Endothelial cell of umbilical vein (primary cell): ENCODE measurements at regions not wholly inside any gene's neighbourhood (a gene's known extent, or its start where the extent isn't known, plus 50 kb on each side); places are given as distances from the start of the nearest gene placed in this dataset.

Source experiments
- BruUV-seq: library from RNA; stranded (reverse); fragments of 400-500 nt; replicated peaks from 2 replicates; lab custom pipeline; 2021; lab: Mats Ljungman, UMichigan
- CTCF ChIA-PET: fragments of 300-600, 350-600 bp; sonication (Branson Sonifier 250); formaldehyde crosslinking; loops from one replicate; lab custom pipeline; 2021; ENCODE audit warnings: antibody characterized with exemption, inconsistent platforms; lab: Charles Lee
- POLR2A ChIA-PET: fragments of 300-600, 350-600 bp; sonication (Branson Sonifier 250); formaldehyde crosslinking; loops from one replicate; lab custom pipeline; 2021; ENCODE audit warnings: antibody characterized with exemption, inconsistent platforms; lab: Charles Lee
- DNase-seq: peaks from one replicate; pipeline ENCODE4 v3.0.0-alpha.2; 2011; ENCODE audit warnings: low read depth, low spot score
- FAIRE-seq: peaks from 2 replicates; lab custom pipeline; 2011; peaks lifted over from hg19 to GRCh38; lab: Jason Lieb, UNC
- H2AFZ ChIP-seq: 2 replicates; pipeline ENCODE4 v1.6.0; 2012; ENCODE audit warnings: low read depth, low read length, control low read depth, inconsistent platforms
- H3K27ac ChIP-seq: 2 replicates; pipeline ENCODE4 v1.5.1; 2011; ENCODE audit warnings: low read depth, mild to moderate bottlenecking, control low read depth, low read length, moderate library complexity; ENCODE audit not compliant: insufficient read depth
- H3K27me3 ChIP-seq, 2 experiments: 2 replicates each; pipeline versions ENCODE4 v1.6.0 to v1.6.1; 2011; ENCODE audit warnings: low read length in 2 of 2, mixed read lengths in 1 of 2; ENCODE audit not compliant: control insufficient read depth in 2 of 2, insufficient read depth in 2 of 2
- H3K36me3 ChIP-seq, 2 experiments: 2 replicates in 1 of 2; 3 replicates in 1 of 2; pipeline ENCODE4 v1.5.1; 2011; ENCODE audit warnings: low read length in 2 of 2, mild to moderate bottlenecking in 1 of 2, moderate library complexity in 1 of 2; ENCODE audit not compliant: control insufficient read depth in 2 of 2, insufficient read depth in 2 of 2; ENCODE audit errors: extremely low read depth in 1 of 2
- H3K4me1 ChIP-seq: 3 replicates; pipeline ENCODE4 v1.5.1; 2011; ENCODE audit warnings: mild to moderate bottlenecking, low read length; ENCODE audit not compliant: control insufficient read depth, insufficient read depth; ENCODE audit errors: extremely low read depth
- H3K4me2 ChIP-seq: 2 replicates; pipeline ENCODE4 v1.6.1; 2011; ENCODE audit warnings: low read length, control low read depth, mixed read lengths; ENCODE audit not compliant: insufficient read depth
- H3K4me3 ChIP-seq, 3 experiments: fragments of 200-600 bp in 1 of 3; sonication (generic), shearing (Covaris generic) in 1 of 3; replicated peaks in 1 of 3; 2 replicates each; pipeline ENCODE4 v1.5.1; 2011 to 2016; ENCODE audit warnings: control low read depth in 3 of 3, low read length in 3 of 3, mild to moderate bottlenecking in 2 of 3, inconsistent platforms in 1 of 3, low read depth in 1 of 3, moderate library complexity in 1 of 3; ENCODE audit not compliant: insufficient read depth in 1 of 3
- H3K79me2 ChIP-seq: 2 replicates; pipeline ENCODE4 v1.6.0; 2012; ENCODE audit warnings: low read length, inconsistent platforms; ENCODE audit not compliant: control insufficient read depth, insufficient read depth
- H3K9ac ChIP-seq: replicated peaks from 2 replicates; pipeline ENCODE3; 2011; ENCODE audit warnings: low read length, control low read depth; ENCODE audit not compliant: insufficient read depth; ENCODE audit errors: extremely low read depth
- H3K9me1 ChIP-seq: replicated peaks from 3 replicates; pipeline ENCODE4 v1.6.0; 2011; ENCODE audit warnings: mild to moderate bottlenecking, low read length; ENCODE audit not compliant: control insufficient read depth, insufficient read depth; ENCODE audit errors: extremely low read depth
- H3K9me3 ChIP-seq: replicated peaks from 2 replicates; pipeline ENCODE4 v1.5.1; 2012; ENCODE audit warnings: low read length, inconsistent platforms; ENCODE audit not compliant: control insufficient read depth, insufficient read depth
- H4K20me1 ChIP-seq: replicated peaks from 2 replicates; pipeline ENCODE3; 2011; ENCODE audit warnings: mild to moderate bottlenecking, low read length; ENCODE audit not compliant: control insufficient read depth, insufficient read depth; ENCODE audit errors: extremely low read depth
- EZH2 ChIP-seq: IDR thresholded peaks from 2 replicates; pipeline ENCODE4 v1.6.1; 2012; ENCODE audit warnings: borderline replicate concordance, low read depth, mild to moderate bottlenecking, moderate library complexity, low read length, inconsistent platforms; ENCODE audit not compliant: severe bottlenecking
- FOS ChIP-seq: IDR thresholded peaks from 2 replicates; pipeline ENCODE4 v1.6.1; 2011; ENCODE audit warnings: mild to moderate bottlenecking, low read length, moderate library complexity, borderline replicate concordance; ENCODE audit not compliant: insufficient read depth
- GATA2 ChIP-seq: IDR thresholded peaks from 2 replicates; pipeline ENCODE4 v1.7.0; 2011; ENCODE audit warnings: low read depth, mild to moderate bottlenecking, moderate library complexity, mixed read lengths, low read length; ENCODE audit not compliant: insufficient read length, insufficient read depth
- JUN ChIP-seq: IDR thresholded peaks from 2 replicates; pipeline ENCODE4 v1.6.1; 2011; ENCODE audit warnings: borderline replicate concordance, low read depth; ENCODE audit not compliant: insufficient read length, insufficient read depth
- MYC ChIP-seq: IDR thresholded peaks from one replicate; pipeline ENCODE4 v1.6.1; 2011; ENCODE audit warnings: mild to moderate bottlenecking, low read depth, low read length
- POLR2A ChIP-seq: IDR thresholded peaks from 2 replicates; pipeline ENCODE4 v1.6.1; 2012; ENCODE audit warnings: low read depth, mild to moderate bottlenecking, control low read depth, low read length
- POLR2AphosphoS5 ChIP-seq: IDR thresholded peaks from 2 replicates; pipeline ENCODE4 v1.6.1; 2012; ENCODE audit warnings: low read depth, mild to moderate bottlenecking, control low read depth, low read length, moderate library complexity; ENCODE audit not compliant: insufficient read depth
- dilution Hi-C: fragments of 300-500 bp; cut with MboI; formaldehyde crosslinking; loops from one replicate; pipeline ENCODE4 v1.15.0; 2019; ENCODE audit warnings: low sequenced_read_pairs; ENCODE audit not compliant: extremely low pct_ligation_motif_present
- intact Hi-C: fragments of 100-400 bp; cut with micrococcal nuclease; formaldehyde crosslinking; loops from one replicate; pipeline ENCODE4 v1.10.0; 2022
- TF ChIP-seq, protein P1 (sequence below), 2 donors: IDR thresholded peaks; 1 replicate in 1 of 2; 2 replicates in 1 of 2; pipeline ENCODE4 v1.5.1; 2011; ENCODE audit warnings: low read length in 2 of 2, mild to moderate bottlenecking in 2 of 2, moderate library complexity in 2 of 2, control low read depth in 1 of 2, inconsistent platforms in 1 of 2, low read depth in 1 of 2; ENCODE audit not compliant: insufficient read depth in 1 of 2; ENCODE audit errors: extremely low read depth in 1 of 2
- TF ChIP-seq, protein P2 (sequence below): IDR thresholded peaks from 2 replicates; pipeline ENCODE4 v1.6.1; 2011; ENCODE audit not compliant: insufficient read depth, insufficient read length

DNA sequence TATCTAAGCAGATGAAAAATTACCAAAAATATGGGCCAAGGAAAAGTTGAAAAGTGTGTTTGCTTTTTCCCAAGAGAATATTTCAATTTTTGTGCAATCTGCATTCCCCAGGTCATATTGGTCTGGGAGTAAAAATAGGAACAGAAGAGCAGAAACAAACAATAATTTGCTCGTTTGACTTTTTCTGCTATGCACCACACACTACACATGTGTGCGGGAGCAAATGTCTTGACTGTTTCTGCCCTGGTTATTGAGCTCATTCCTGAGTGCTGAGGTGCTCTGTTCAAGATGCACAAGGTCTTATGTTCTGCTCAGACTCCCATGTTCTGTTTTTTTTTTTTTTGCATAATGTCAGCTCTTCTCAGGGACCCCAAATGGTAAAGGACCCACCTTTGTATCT, 298.0 kb upstream of the MME start:
- H3K9me3 ChIP-seq: no peaks in the 10 kb centered on the region
- H3K9me1 ChIP-seq: no peaks in the 10 kb centered on the region
- H3K27me3 ChIP-seq: no peaks in the 10 kb centered on the region
- no peak overlapping the region for H3K9ac ChIP-seq
- no peaks in the 10 kb centered on the region for H4K20me1 ChIP-seq
- no TSS peak for BruUV-seq
- no peak overlapping the region for H3K27ac ChIP-seq
- FAIRE-seq (no peak), DNase-seq (no peak)
- dilution Hi-C loops: no loop called here
- TF ChIP-seq, protein P1, sequence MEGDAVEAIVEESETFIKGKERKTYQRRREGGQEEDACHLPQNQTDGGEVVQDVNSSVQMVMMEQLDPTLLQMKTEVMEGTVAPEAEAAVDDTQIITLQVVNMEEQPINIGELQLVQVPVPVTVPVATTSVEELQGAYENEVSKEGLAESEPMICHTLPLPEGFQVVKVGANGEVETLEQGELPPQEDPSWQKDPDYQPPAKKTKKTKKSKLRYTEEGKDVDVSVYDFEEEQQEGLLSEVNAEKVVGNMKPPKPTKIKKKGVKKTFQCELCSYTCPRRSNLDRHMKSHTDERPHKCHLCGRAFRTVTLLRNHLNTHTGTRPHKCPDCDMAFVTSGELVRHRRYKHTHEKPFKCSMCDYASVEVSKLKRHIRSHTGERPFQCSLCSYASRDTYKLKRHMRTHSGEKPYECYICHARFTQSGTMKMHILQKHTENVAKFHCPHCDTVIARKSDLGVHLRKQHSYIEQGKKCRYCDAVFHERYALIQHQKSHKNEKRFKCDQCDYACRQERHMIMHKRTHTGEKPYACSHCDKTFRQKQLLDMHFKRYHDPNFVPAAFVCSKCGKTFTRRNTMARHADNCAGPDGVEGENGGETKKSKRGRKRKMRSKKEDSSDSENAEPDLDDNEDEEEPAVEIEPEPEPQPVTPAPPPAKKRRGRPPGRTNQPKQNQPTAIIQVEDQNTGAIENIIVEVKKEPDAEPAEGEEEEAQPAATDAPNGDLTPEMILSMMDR (IDR thresholded peaks at IDR 0.05; ENCODE audit: extremely low read depth in 1 of 2, insufficient read depth in 1 of 2, low read depth in 1 of 2, low read length in 2 of 2): no peak
- no peak for TF ChIP-seq GATA2
- no peak for TF ChIP-seq FOS
- TF ChIP-seq POLR2A: no peak
- TF ChIP-seq MYC: no peak
- TF ChIP-seq JUN: no peak
- no peak for TF ChIP-seq EZH2
- H3K36me3 ChIP-seq: no peaks in the 10 kb centered on the region
- H2AFZ ChIP-seq: no peak overlapping the region
- no peaks in the 10 kb centered on the region for H3K79me2 ChIP-seq
- intact Hi-C loops: no loop called here
- POLR2A ChIA-PET: no interaction called here
- H3K4me1 ChIP-seq: no peaks in the 10 kb centered on the region
- no peak overlapping the region for H3K4me3 ChIP-seq
- CTCF ChIA-PET: no interaction called here
- no peak overlapping the region for H3K4me2 ChIP-seq

DNA sequence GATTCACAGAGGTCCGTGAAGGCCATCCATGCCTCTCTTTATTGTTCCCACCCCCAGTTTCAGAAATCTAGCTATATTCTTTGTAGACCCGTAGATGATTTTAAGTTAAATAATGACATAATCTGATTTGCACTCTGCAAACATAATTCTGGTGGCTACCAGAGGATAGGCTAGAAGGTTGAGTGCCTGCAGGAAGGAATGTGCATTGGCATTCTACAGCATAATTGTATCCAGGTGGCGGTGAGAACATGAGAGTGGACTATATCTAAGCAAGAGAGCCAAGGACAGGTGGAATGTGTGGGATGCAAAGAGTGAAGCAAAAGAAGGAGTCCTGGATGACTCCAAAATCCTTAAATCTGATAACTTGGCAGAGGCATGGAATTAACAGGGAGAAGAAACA, 298.5 kb upstream of the MME start:
- no peaks in the 10 kb centered on the region for H3K9me1 ChIP-seq
- no peaks in the 10 kb centered on the region for H3K9me3 ChIP-seq
- no peak for TF ChIP-seq EZH2
- TF ChIP-seq FOS: no peak
- TF ChIP-seq POLR2A: no peak
- TF ChIP-seq, protein P1 (IDR thresholded peaks at IDR 0.05; ENCODE audit: extremely low read depth in 1 of 2, insufficient read depth in 1 of 2, low read depth in 1 of 2, low read length in 2 of 2): no peak
- no peak for TF ChIP-seq POLR2AphosphoS5
- no peak for TF ChIP-seq GATA2
- no peak for TF ChIP-seq JUN
- TF ChIP-seq, protein P2, sequence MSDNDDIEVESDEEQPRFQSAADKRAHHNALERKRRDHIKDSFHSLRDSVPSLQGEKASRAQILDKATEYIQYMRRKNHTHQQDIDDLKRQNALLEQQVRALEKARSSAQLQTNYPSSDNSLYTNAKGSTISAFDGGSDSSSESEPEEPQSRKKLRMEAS: no peak
- no peak for TF ChIP-seq MYC
- intact Hi-C loops (no loop called here), dilution Hi-C loops (no loop called here)
- FAIRE-seq: no peak
- no peaks in the 10 kb centered on the region for H4K20me1 ChIP-seq
- no peak overlapping the region for H3K4me2 ChIP-seq
- no peaks in the 10 kb centered on the region for H3K79me2 ChIP-seq
- no peaks in the 10 kb centered on the region for H3K27me3 ChIP-seq
- no TSS peak for BruUV-seq
- DNase-seq: no peak
- no peak overlapping the region for H3K9ac ChIP-seq
- no peak overlapping the region for H3K27ac ChIP-seq
- H2AFZ ChIP-seq: no peak overlapping the region
- no peaks in the 10 kb centered on the region for H3K36me3 ChIP-seq
- CTCF ChIA-PET: no interaction called here
- no peaks in the 10 kb centered on the region for H3K4me1 ChIP-seq
- H3K4me3 ChIP-seq: no peak overlapping the region
- POLR2A ChIA-PET: no interaction called here
